CD4-positive, alpha-beta T cell treated with Interleukin-4 for 1 hour (primary cell): ENCODE measurements at regions not wholly inside any gene's neighbourhood (a gene's known extent, or its start where the extent isn't known, plus 50 kb on each side); places are given as distances from the start of the nearest gene placed in this dataset.
"Not testable (repeated sequence)": the region's sequence is repeated elsewhere in the genome, so short reads cannot be mapped to it uniquely, and the experiment has no call there.

ENCODE experiments used
- DNase-seq, 2 donors: peaks; one replicate each; pipeline ENCODE4 v3.0.0-alpha.2; 2020 to 2022

- DNase-seq = peak in 1 of 2 donors; percentile 3
Observed at GRCh38 chr9:63450836-63451235, 1834.2 kb downstream of the FOXD4L5 start.

- not testable (repeated sequence) for DNase-seq
Observed at GRCh38 chr9:63425123-63425522, 1859.9 kb downstream of the FOXD4L5 start.

GRCh38 chr9:63390897-63391296 lies 1894.1 kb downstream of the FOXD4L5 start:
- not testable (repeated sequence) for DNase-seq

- not testable (repeated sequence) for DNase-seq
Observed at GRCh38 chr9:63385479-63385878, 1899.5 kb downstream of the FOXD4L5 start.

GRCh38 chr9:63379864-63380263 lies 1905.1 kb downstream of the FOXD4L5 start:
- not testable (repeated sequence) for DNase-seq

- DNase-seq = peak in 1 of 2 donors; percentile 9
Observed at GRCh38 chr9:63354219-63354618, 1930.8 kb downstream of the FOXD4L5 start.

GRCh38 chr9:63347347-63347746 lies 1937.7 kb downstream of the FOXD4L5 start:
- not testable (repeated sequence) for DNase-seq

- DNase-seq = peak in 1 of 2 donors; percentile 32
Observed at GRCh38 chr9:63346310-63347048, 1938.5 kb downstream of the FOXD4L5 start.

- DNase-seq = not testable (repeated sequence)
Observed at GRCh38 chr9:63344408-63344807, 1940.6 kb downstream of the FOXD4L5 start.

GRCh38 chr9:63342528-63342927 lies 1942.5 kb downstream of the FOXD4L5 start:
- DNase-seq = not testable (repeated sequence)

GRCh38 chr9:63337899-63338604 lies 1947.0 kb downstream of the FOXD4L5 start:
- peak in 1 of 2 donors; percentile 47 for DNase-seq

GRCh38 chr9:63335286-63335685 lies 1949.7 kb downstream of the FOXD4L5 start:
- DNase-seq = not testable (repeated sequence)

GRCh38 chr9:63334187-63334586 lies 1950.8 kb downstream of the FOXD4L5 start:
- not testable (repeated sequence) for DNase-seq

- DNase-seq = not testable (repeated sequence)
Observed at GRCh38 chr9:63333083-63333482, 1951.9 kb downstream of the FOXD4L5 start.

GRCh38 chr9:63328313-63328712 lies 1956.7 kb downstream of the FOXD4L5 start:
- DNase-seq = not testable (repeated sequence)

- DNase-seq = not testable (repeated sequence)
Observed at GRCh38 chr9:63327211-63327610, 1957.8 kb downstream of the FOXD4L5 start.

- not testable (repeated sequence) for DNase-seq
Observed at GRCh38 chr9:63326665-63327064, 1958.3 kb downstream of the FOXD4L5 start.

GRCh38 chr9:63325696-63326095 lies 1959.3 kb downstream of the FOXD4L5 start:
- DNase-seq = not testable (repeated sequence)

GRCh38 chr9:63318093-63318492 lies 1966.9 kb downstream of the FOXD4L5 start:
- not testable (repeated sequence) for DNase-seq

- not testable (repeated sequence) for DNase-seq
Observed at GRCh38 chr9:63315387-63315786, 1969.6 kb downstream of the FOXD4L5 start.

- DNase-seq = not testable (repeated sequence)
Observed at GRCh38 chr9:63296848-63297247, 1988.2 kb downstream of the FOXD4L5 start.

GRCh38 chr9:63296366-63296765 lies 1988.6 kb downstream of the FOXD4L5 start:
- DNase-seq = not testable (repeated sequence)

GRCh38 chr9:63289971-63290370 lies 1995.0 kb downstream of the FOXD4L5 start:
- DNase-seq = not testable (repeated sequence)
